Transverse colon (tissue), 4 donors: ENCODE measurements at regions not wholly inside any gene's neighbourhood (a gene's known extent, or its start where the extent isn't known, plus 50 kb on each side); places are given as distances from the start of the nearest gene placed in this dataset.

Experiments used
- DNase-seq: peaks from one replicate; pipeline ENCODE4 v3.0.0-alpha.2; 2019
- H3K27ac ChIP-seq, 4 donors: fragments of 200-600 bp; sonication (generic); 2 replicates each; pipeline ENCODE4 v1.5.1; 2016 to 2018; ENCODE audit warnings: inconsistent platforms in 4 of 4
- H3K27me3 ChIP-seq: fragments of 200-600 bp; sonication (generic); 2 replicates; pipeline ENCODE4 v1.5.1; 2017; ENCODE audit warnings: inconsistent platforms
- H3K36me3 ChIP-seq, 4 donors: fragments of 200-600 bp; sonication (generic); 2 replicates each; pipeline ENCODE4 v1.5.1; 2017 to 2019; ENCODE audit warnings: inconsistent platforms in 4 of 4
- H3K4me1 ChIP-seq, 4 donors: fragments of 200-600 bp; sonication (generic); 2 replicates each; pipeline ENCODE4 v1.5.1; 2017 to 2020; ENCODE audit warnings: inconsistent platforms in 4 of 4
- H3K4me3 ChIP-seq, 4 donors: fragments of 200-600 bp; sonication (generic); 1 replicate in 1 of 4; 2 replicates in 3 of 4; pipeline versions ENCODE4 v1.5.1 to v1.6.1; 2017 to 2019; ENCODE audit warnings: inconsistent platforms in 4 of 4
- H3K9me3 ChIP-seq, 2 donors: fragments of 200-600 bp; sonication (generic); 2 replicates each; pipeline ENCODE4 v1.5.1; 2017 to 2019; ENCODE audit warnings: inconsistent platforms in 2 of 2
- CTCF ChIP-seq, 5 experiments: fragments of 200-600 bp in 3 of 5; fragments of 450-650 bp in 2 of 5; sonication (generic) in 3 of 5; IDR thresholded peaks; 1 replicate in 2 of 5; 2 replicates in 3 of 5; pipeline ENCODE4 v1.5.1; 2016 to 2017; ENCODE audit warnings: antibody characterized with exemption in 5 of 5, inconsistent platforms in 3 of 5, mild to moderate bottlenecking in 2 of 5, moderate library complexity in 1 of 5
- EP300 ChIP-seq: sonication (generic); formaldehyde crosslinking; IDR thresholded peaks from one replicate; pipeline ENCODE4 v1.6.1; 2017; ENCODE audit warnings: antibody characterized with exemption, low read depth
- POLR2A ChIP-seq: fragments of 450-650 bp; IDR thresholded peaks from one replicate; pipeline ENCODE4 v1.6.1; 2016; ENCODE audit warnings: antibody characterized with exemption, mild to moderate bottlenecking, moderate library complexity
- POLR2AphosphoS5 ChIP-seq, 3 donors: sonication (generic); formaldehyde crosslinking; IDR thresholded peaks; one replicate each; pipeline ENCODE4 v1.6.1; 2016; ENCODE audit warnings: antibody characterized with exemption in 3 of 3
- WGBS, 2 donors: methylation state at CpG; one replicate each; pipeline ENCODE4 v1.1.5; 2018; ENCODE audit warnings: low coverage in 1 of 2; 5-methylcytosine and 5-hydroxymethylcytosine counted together
- in situ Hi-C, 4 donors: fragments of 200-750 bp; cut with MboI; loops; one replicate each; pipeline versions ENCODE4 v1.15.0 to v1.15.1; 2017; ENCODE audit warnings: low sequenced_read_pairs in 3 of 4, low pct_ligation_motif_present in 1 of 4, low pct_unique_long_range_greater_than_20kb in 1 of 4
- intact Hi-C: fragments of 100-400 bp; cut with DNase I; formaldehyde crosslinking; loops from one replicate; pipeline ENCODE4 v1.15.1; 2023; ENCODE audit warnings: low total_unique reads

- no peaks in the 10 kb centered on the region for H3K9me3 ChIP-seq
- H3K27ac ChIP-seq: no peak overlapping the region
- H3K36me3 ChIP-seq: no peaks in the 10 kb centered on the region
- intact Hi-C loops (loop anchor here (2.0 kb wide), 1 partner anchor 30 kb away; no protein-coding TSS in a partner anchor), in situ Hi-C loops (no loop called here)
- no peak for TF ChIP-seq POLR2AphosphoS5 (IDR thresholded peaks at IDR 0.05)
- TF ChIP-seq POLR2A: no peak
- TF ChIP-seq EP300: no peak
- TF ChIP-seq CTCF (IDR thresholded peaks at IDR 0.05): no peak
- H3K4me1 ChIP-seq: no peaks in the 10 kb centered on the region
- no peak for DNase-seq
- WGBS, 2 donors: 69 to 80% methylated on average over 2 of the region's 2 CpGs
- no peaks in the 10 kb centered on the region for H3K27me3 ChIP-seq
- H3K4me3 ChIP-seq: no peak overlapping the region
Measured at GRCh38 chr1:58994664-58995063, 210.8 kb upstream of the JUN start.

GRCh38 chr1:58996341-58997059 is 212.7 kb upstream of the JUN start:
- H3K4me1 ChIP-seq: no peaks in the 10 kb centered on the region
- in situ Hi-C loops: no loop called here
- intact Hi-C loops: no loop called here
- 91% methylated on average over 2 of the region's 2 CpGs; no CpG with 5 or more reads in 1 of the 2 donors for WGBS, 2 donors
- H3K27ac ChIP-seq: no peak overlapping the region
- H3K4me3 ChIP-seq: no peak overlapping the region
- TF ChIP-seq EP300 (no peak), POLR2A (no peak), POLR2AphosphoS5 (IDR thresholded peaks at IDR 0.05) (no peak), CTCF (IDR thresholded peaks at IDR 0.05) (no peak)
- H3K9me3 ChIP-seq: no peaks in the 10 kb centered on the region
- H3K36me3 ChIP-seq: no peaks in the 10 kb centered on the region
- H3K27me3 ChIP-seq: no peaks in the 10 kb centered on the region
- no peak for DNase-seq

- Histone ChIP-seq H3K36me3 (no peaks in the 10 kb centered on the region), H3K4me1 (no peaks in the 10 kb centered on the region), H3K27me3 (no peaks in the 10 kb centered on the region), H3K4me3 (no peak overlapping the region), H3K9me3 (no peaks in the 10 kb centered on the region), H3K27ac (no peak overlapping the region)
- intact Hi-C loops: no loop called here
- WGBS, 2 donors: 86 to 95% methylated on average over 1 of the region's 1 CpG
- no peak for DNase-seq
- TF ChIP-seq POLR2AphosphoS5 (IDR thresholded peaks at IDR 0.05): no peak
- TF ChIP-seq EP300: no peak
- TF ChIP-seq POLR2A: no peak
- TF ChIP-seq CTCF (IDR thresholded peaks at IDR 0.05): no peak
- in situ Hi-C loops: no loop called here
Measured at GRCh38 chr1:58997060-58997411, 213.2 kb upstream of the JUN start.

- H3K4me1 ChIP-seq: no peaks in the 10 kb centered on the region
- DNase-seq: no peak
- intact Hi-C loops (no loop called here), in situ Hi-C loops (no loop called here)
- 100% methylated on average over 1 of the region's 1 CpG; no CpG with 5 or more reads in 1 of the 2 donors for WGBS, 2 donors
- TF ChIP-seq POLR2A: no peak
- TF ChIP-seq CTCF (IDR thresholded peaks at IDR 0.05): no peak
- no peak for TF ChIP-seq POLR2AphosphoS5 (IDR thresholded peaks at IDR 0.05)
- no peak for TF ChIP-seq EP300
- no peak overlapping the region for H3K27ac ChIP-seq
- no peaks in the 10 kb centered on the region for H3K36me3 ChIP-seq
- no peaks in the 10 kb centered on the region for H3K9me3 ChIP-seq
- H3K27me3 ChIP-seq: no peaks in the 10 kb centered on the region
- H3K4me3 ChIP-seq: no peak overlapping the region
Measured at GRCh38 chr1:58997637-58998036, 213.8 kb upstream of the JUN start.
